ACHN (cell line): ENCODE measurements at regions not wholly inside any gene's neighbourhood (a gene's known extent, or its start where the extent isn't known, plus 50 kb on each side); places are given as distances from the start of the nearest gene placed in this dataset.
"Not testable (repeated sequence)": the region's sequence is repeated elsewhere in the genome, so short reads cannot be mapped to it uniquely, and the experiment has no call there.

Experiments
- DNase-seq: peaks from one replicate; pipeline ENCODE4 v3.0.0-alpha.2; 2015
- in situ Hi-C: cut with HindIII; loops from 2 replicates; pipeline ENCODE4 v1.10.0; 2017; ENCODE audit warnings: low sequenced_read_pairs, low pct_ligation_motif_present, low pct_unique_long_range_greater_than_20kb

DNA sequence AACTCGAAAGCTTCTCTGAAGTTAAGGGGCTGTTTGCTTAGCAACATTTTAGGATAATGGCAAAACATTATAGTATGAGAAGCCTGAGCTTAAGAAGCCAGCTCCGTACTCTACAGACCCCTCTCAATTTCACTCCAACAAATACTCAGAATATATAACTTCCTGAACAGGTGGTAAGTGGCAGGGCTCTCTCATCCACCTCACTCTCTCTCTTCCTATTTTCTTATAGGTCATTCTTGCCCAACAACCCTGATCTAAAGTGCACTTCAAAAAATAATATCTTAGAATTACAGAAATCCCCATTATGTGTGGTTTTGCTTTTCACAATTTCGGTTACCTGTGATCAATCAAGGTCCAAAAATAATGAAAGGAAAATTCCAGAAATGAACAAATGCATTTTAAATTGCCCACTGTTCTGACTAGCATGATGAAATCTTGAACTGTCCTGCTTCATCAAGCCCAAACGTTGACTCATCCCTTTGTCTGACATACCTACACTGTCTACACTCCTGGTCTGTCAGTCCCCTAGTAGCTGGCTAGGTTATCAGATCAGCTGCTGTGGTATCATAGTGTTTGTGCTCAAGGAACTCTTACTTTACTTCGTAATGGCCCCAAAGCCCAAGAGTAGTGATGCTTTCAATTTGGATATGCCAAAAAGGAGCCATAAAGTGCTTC, 122.8 kb upstream of the COL5A2 start:
- in situ Hi-C loops = no loop called here

DNA sequence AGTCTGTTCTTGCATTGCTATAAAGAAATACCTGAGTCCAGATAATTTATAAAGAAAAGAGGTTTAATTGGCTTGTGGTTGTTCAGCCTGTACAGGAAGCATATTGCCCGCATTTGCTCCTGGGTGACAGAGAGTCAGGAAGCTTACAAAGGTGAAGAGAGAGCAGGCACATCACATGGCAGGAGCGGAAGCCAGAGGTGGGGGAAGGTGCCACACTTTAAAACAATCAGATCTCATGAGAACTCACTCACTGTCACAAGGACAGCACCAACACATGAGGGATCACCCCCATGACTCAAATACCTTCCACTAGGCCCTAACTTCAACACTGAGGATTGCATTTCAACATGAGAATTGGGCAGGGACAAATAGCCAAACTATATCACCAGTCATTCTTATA, 124.8 kb upstream of the COL5A2 start:
- no peak for DNase-seq
- in situ Hi-C loops = no loop called here

More for the DNA sequence above, 122.8 kb upstream of the COL5A2 start:
- no peak for DNase-seq

DNA sequence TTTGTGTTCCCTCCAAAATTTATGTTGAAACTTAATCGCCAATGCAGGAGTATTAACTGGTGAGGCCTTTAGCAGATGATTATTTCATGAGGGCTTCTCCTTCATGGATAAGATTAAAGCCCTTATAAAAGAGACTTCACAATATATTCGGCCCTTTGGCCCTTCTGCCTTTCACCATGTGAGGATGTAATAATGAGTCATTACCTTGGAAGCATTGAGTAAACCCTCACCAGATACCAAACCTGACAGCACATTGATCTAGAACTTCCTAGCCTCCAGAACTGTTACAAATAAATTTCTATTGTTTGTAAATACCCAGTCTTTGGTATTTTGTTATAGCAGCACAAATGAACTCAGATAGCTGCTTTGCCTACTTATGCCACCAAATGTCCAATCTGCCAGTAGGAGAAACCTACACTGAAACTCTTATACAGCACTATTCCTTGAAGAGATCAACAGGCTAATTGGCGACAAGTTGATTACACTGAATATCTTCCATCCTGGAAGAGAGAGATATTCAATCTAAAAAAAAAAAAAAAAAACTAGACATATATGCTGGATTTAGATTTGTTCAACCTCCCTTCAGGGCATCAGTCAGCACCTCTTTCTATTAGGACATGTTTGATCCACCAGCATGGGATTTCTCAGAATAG, 125.9 kb upstream of the COL5A2 start:
- DNase-seq = no peak

DNA sequence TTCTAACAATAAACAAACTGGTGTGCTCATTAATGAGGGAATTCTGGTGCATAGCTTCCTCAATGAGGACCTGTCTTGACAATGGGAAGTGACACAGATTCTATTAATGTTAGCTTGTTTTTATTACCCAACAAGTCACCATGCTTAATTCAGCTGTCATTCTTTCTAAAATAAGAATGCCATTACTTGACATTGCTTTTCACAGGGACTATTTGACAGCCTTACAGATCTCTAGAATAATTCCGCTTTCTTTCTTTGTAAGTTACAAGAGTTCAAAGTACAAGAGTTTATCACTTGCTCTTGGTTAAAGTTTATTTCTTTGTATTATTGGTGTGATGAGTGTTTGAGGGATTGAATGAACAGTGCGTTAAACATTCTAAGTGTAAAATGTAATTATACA, 127.0 kb upstream of the COL5A2 start:
- in situ Hi-C loops = no loop called here
- no peak for DNase-seq

More for the DNA sequence above, 125.9 kb upstream of the COL5A2 start:
- in situ Hi-C loops = no loop called here

DNA sequence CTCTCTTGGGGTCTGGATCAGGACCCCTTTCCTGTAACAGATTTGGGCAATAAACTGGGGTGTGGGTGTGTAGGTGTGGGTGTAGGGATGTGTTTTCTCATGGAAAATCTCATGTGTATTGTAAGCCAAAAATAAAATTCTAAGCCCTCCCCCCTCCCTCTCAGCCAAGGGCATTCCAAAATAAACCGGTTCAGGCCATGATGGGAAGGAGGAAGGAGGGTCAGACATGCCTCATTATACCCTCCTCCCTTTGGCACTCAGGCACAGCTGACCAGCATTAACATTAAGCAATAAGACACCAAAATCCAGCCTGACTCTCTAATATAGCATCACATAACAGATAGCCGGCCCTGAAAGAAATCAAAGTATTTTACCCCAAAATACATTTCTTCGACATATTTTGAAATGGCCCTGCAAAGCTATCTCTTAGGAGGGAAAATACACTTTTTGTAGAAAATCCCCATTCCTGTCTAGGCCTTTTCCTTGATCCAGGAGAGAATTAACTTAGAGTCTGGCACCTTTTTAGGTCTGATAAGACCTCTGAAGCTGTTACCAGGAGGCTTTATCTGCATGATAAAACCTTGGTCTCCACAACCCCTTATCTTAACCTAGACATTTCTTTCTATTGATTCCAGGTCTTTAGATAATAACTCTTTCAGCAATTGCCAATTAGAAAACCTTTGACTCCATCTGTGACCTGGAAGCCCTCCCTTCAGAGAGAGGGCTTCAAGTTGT, 128.7 kb upstream of the COL5A2 start:
- in situ Hi-C loops = no loop called here
- DNase-seq = no peak

DNA sequence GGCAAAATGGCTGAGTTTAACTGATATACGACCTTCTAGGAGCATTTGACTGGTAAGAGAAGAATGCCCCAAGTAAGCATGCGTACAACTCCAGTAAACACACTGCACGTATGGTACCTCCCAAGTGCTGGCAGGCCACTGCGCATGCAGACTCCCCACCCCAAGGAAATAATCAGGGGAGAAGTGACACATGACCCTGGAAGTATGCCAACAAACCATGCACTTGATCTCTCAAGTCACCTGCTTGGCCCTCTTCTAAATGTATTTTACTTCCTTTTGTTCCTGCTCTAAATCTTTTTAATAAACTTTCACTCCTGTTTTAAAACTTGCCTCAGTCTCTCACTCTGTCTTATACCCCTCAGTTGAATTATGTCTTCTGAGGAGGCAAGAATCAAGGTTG, 129.8 kb upstream of the COL5A2 start:
- in situ Hi-C loops = no loop called here
- no peak for DNase-seq

DNA sequence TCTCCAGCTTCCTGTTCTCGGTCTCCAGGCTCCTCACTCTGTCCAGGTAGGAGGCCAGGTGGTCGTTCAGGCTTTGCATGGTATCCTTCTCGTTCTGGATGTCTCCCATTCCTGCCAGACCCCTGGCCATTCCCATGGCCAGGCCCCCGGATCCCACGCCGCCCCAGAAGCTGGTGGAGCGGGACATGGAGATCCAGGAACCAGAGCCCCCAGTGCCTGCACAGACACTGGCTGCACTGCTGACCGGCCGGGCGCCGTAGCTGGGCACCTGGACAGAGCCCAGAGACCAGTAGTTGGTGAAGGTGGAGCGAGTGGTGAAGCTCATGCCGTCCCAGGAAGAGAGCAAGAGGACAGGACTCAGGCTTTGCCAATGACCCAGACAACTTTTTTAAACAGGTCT, 129.1 kb upstream of the WDR75 start:
- no peak for DNase-seq
- in situ Hi-C loops = no loop called here

DNA sequence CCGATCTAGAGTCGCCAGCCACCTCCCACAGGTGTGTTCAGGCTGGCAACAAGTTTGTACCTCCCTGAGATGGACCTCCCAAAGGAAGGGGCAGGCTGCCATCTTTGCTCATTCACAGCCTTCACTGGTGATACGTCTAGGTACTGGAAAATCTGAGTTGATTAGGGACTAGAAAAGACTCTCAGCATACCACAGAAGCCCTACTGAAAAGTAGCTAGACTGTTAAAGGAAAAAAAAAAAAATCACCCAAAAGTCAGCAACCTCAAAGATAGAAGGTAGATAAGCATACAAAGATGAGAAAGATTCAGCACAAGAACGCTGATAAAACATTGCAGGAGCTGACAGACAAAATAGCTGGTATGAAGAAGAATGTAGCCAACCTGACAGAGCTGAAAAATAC, 128.6 kb upstream of the WDR75 start:
- in situ Hi-C loops = no loop called here
- no peak for DNase-seq

DNA sequence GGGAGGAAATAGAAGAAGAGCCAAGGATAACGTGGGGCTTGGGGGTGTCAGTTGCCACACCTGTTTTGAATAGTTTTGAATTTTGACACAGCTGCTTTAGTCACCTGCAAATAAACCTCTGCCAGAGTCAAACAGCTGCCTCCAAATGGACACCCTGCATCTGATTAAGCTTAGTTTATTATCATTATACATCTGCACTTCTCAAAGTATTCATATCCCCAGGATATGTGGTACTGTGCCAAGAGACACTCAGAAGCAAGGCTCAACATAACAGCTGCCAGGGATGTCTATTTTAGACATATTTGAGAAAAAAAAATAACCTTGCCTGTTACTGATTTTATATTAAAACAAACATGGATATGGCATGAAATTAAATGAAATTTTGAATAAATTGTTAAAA, 122.5 kb upstream of the WDR75 start:
- in situ Hi-C loops = no loop called here
- no peak for DNase-seq

DNA sequence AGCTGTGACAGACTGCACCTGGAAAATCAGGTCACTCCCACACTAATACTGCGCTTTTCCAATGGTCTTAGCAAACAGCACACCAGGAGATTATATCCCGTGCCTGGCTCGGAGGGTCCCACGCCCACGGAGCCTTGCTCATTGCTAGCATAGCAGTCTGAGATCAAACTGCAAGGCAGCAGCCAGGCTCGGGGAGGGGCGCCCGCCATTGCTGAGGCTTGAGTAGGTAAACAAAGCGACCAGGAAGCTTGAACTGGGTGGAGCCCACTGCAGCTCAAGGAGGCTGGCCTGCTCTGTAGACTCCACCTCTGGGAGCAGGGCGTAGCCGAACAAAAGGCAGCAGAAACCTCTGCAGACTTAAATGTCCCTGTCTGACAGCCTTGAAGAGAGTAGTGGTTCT, 121.8 kb upstream of the WDR75 start:
- DNase-seq, in situ Hi-C loops: not testable (repeated sequence)

DNA sequence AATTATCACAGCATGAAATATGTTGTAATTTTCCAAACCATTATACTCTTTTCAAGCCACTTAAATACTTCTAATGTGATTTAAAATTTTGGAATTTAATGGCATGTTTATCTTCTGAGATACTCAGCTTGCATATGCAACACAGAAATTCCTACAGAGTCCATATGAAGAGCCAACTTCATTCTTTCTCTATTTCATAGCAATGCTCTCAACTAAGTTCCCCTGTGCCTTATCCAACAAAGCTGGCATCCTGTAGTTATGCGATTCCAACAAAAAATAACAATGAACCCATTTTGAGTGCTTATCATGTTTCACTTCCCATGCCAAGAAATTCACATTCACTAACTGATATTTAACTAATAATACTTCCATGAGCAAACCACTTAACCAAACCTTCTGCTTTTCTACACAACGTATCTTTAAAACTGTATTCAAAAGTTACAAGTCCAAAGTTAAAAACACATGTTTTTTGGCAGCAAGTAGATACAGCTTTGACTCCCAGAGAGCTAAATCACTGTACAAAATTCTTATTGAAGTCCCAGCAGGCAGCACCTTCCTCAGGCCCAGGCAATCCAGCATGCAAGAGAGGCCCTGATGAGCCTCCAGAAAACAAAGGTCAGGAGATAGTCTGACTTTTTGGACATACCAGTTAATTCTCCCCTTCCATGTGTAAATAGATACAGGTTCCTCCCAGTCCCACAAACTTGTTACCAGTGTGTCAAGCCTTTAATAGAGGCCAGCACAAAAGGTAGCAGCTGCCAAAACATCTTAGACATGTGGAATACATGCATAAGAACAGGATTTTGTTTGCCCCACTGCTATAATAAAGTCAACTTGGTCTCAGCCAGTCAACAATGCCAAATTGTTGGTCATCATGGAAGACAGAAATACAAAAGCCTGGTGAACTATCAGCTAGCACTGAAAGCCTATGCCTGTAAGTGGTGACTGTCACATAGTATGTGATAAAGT, 113.1 kb upstream of the WDR75 start:
- no peak for DNase-seq
- in situ Hi-C loops = no loop called here

DNA sequence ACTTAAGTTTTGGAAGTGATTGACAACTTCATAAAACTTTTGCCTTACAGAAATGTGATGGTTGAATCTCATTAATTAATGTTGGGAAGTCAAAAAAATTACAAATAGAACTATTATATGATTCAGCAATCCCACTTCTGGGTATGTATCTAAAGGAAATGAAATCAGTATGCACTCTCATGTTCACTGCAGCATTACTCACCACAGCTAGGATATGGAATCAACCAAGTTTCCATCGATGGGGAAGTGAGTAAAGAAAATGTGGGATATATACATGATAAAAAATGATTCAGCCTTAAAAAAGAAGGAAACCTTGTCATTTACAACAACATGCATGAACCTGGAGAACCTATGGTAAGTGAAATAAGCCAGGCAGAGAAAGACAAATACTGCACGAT, 112.4 kb upstream of the WDR75 start:
- DNase-seq = no peak
- in situ Hi-C loops = no loop called here

DNA sequence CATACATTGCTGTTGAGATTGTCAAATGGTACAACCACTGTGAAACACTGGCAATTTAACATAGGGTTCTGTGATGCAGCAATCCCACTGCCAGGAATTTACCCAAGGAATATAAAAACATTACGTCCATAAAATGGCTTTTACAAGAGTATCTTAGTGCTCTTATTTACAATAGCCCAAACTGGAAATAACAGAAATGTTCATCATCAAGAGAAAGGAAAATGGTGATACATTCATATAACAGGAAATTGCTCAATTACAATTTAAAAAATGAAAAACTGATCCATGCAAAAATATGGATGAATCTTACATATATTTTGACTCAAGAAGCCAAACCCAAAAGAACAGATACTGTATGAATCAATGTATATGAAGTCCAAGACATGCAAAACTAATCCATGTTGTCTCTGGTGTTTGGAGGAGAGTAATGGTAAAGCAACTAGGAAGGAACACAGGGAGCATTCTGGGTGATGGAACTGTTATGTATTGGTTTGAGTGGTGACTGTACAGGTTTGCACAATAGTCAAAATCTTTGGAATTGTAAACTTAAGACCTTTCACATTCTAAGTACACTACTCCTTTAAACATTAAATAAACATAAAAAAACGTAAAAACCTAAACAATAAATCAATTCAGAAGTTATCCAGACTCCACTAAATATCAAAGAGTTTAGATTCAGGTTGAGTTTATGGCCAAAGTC, 104.8 kb upstream of the WDR75 start:
- DNase-seq = no peak
- in situ Hi-C loops = no loop called here

DNA sequence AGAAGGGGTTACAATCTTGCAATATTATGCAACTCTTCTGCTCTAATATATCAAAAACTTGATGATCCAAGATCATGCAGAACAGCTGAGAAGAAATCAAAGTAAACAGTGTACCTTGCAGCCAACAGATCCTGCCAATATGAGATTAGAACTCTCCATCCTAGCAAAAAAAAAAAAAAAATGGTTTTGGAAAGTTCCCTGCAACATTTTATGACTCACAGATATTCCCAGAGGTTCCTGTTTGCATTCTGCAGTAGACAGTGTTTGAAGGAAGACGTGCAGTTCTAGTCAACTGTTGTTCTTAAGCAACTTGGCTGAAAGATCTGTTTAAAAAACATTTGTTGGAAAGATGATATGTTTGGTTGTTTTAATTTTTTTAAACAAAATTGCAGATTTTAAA, 103.6 kb upstream of the WDR75 start:
- DNase-seq = no peak
- in situ Hi-C loops = no loop called here

DNA sequence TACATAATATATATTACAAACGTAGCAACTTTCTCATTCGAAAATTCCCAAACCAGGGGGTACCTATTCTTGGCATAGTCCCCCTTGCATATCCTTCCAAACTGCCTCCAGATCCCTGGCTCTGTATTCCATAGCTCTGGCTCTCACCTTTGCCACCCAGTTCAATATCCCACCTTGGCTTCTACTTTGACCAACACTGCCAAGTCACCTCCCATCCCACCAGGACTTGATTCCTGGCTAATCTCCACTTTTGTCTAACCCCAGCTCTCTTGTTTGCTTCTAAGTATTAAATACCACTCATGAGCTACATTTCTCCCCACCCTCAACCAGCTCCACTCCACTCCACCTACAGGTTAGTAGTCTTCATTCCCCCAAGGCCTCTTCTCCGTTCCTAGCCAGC, 103.2 kb upstream of the WDR75 start:
- in situ Hi-C loops = no loop called here
- DNase-seq = no peak

DNA sequence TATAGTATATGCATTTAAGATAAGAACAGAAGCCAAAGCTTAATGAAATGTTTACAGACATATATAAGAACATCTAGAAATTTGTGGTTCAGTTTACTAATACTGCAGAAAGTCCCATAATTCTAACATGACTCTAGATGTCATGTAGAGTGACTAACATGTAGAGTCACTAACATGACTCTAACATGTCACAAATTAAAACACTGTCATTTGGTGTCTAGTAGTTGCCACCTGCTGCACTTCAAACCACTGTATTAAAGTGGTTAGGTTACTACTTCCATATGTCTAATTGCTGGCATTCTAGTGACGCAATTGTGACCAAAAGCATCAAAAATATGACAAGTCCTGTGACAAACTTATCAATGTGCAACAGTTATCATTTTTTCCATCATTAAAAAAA, 100.2 kb upstream of the WDR75 start:
- in situ Hi-C loops = no loop called here
- DNase-seq = no peak

DNA sequence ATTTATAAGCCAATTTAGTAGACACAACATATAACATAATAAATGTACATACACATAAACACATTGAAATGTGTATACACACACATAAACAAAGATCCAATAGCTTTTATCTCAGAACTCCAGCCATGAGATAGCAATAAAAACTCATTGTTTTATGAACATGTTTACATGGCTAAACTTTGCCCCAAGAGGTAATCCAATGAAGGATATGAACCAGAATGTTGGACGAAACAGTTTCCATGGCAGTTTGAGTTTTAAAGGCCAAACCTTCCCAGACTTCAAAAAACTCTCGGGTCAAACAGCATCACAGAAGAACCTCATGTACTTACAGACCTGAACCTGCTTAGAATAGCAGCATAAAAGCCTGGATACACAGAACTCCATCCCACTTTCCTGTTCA, 97.2 kb upstream of the WDR75 start:
- in situ Hi-C loops = no loop called here
- DNase-seq = no peak

DNA sequence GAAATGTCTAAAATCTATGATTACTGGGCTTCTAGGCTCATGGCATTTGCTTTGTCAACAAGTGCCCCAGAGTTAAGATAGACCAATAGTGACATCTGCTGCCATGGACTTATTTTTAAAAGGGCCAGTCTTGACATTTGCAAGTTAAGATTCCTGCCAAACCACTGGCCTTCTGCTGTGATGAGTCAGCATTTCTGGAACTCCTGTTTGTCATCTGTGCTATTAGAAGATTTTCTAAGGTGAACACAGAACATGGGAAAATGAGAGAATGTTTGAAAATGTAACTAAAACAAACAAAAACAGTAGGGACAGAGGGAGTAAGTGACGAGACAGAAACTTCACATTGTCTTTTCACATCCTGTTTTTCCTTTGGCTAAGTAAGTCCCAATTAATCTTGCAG, 93.7 kb upstream of the WDR75 start:
- in situ Hi-C loops = no loop called here
- peak; percentile 83 for DNase-seq
